ENCODE measurements at regions not wholly inside any gene's neighbourhood (a gene's known extent, or its start where the extent isn't known, plus 50 kb on each side); places are given as distances from the start of the nearest gene placed in this dataset.

- Histone ChIP-seq H3K9me3 (ENCODE audit: control insufficient read depth, insufficient read depth, low read length) (no peaks in the 10 kb centered on the region), H3F3A (ENCODE audit: control insufficient read depth, insufficient read depth) (no peaks in the 10 kb centered on the region), H3K9me2 (replicated peaks; ENCODE audit: control insufficient read depth, low read length) (no peaks in the 10 kb centered on the region), H3K79me2 (ENCODE audit: control insufficient read depth, low read length) (no peaks in the 10 kb centered on the region), H3K27ac (ENCODE audit: low read depth, low read length) (no peak overlapping the region), H3K4me1 (ENCODE audit: control insufficient read depth, low read length) (peaks cover 28% of the 10 kb centered on the region), H3K4me2 (ENCODE audit: low read length) (no peak overlapping the region), H3K36me3 (ENCODE audit: control insufficient read depth, low read length) (no peaks in the 10 kb centered on the region), H4K20me1 (ENCODE audit: control insufficient read depth, insufficient read depth, low read depth, low read length) (no peaks in the 10 kb centered on the region), H3K4me3 (ENCODE audit: low read length) (no peak overlapping the region), H3K27me3 (ENCODE audit: control insufficient read depth, low read length) (no peaks in the 10 kb centered on the region)
- TF ChIP-seq CTCF (IDR thresholded peaks at IDR 0.05; ENCODE audit: low read depth, low read length, poor library complexity, severe bottlenecking) (no peak), EZH2phosphoT487 (IDR thresholded peaks at IDR 0.05; ENCODE audit: borderline replicate concordance, low read length) (no peak)
These were observed 53.1 kb upstream of the CHST15 start for GRCh38 chr10:124146483-124146882.

DNA sequence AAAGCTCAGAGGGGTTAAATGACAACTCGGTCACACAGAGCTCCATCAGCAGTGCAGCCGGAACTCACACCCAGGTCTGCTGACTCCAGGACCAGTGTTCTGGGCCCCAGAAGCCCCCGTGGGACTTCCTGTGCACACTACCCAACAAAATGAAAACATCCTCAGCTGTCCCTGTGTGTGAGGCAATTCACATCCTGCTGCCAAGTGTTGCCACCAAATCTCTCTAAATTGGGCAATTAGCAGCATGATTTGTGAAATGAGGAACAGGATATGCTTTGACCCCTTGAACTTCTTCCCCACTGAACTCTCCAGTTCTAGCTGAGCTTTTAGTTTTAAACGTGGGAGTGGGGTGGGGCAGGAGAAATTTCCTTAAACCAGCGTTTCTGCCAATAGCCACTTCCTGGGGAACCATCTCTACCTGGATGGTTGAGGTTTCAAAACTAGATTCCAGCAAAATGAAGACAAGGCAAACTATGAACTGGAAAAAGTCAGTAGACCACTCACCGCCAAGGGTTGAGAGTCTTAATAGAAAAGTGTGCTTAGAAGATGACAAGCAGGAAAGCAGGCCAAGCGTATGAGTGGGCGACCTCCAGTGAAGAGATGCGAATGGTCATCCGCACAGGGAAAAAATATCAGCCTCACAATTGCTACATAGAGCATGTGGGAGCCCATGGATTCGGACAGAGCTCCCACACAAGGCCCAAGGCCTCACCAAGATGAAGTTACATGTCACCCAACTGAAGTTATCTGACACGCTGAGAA is 51.9 kb upstream of the CHST15 start:
- no peak overlapping the region for H3K4me2 ChIP-seq (ENCODE audit: low read length)
- no peak overlapping the region for H3K27ac ChIP-seq (ENCODE audit: low read depth, low read length)
- TF ChIP-seq EZH2phosphoT487 (IDR thresholded peaks at IDR 0.05; ENCODE audit: borderline replicate concordance, low read length): no peak

DNA sequence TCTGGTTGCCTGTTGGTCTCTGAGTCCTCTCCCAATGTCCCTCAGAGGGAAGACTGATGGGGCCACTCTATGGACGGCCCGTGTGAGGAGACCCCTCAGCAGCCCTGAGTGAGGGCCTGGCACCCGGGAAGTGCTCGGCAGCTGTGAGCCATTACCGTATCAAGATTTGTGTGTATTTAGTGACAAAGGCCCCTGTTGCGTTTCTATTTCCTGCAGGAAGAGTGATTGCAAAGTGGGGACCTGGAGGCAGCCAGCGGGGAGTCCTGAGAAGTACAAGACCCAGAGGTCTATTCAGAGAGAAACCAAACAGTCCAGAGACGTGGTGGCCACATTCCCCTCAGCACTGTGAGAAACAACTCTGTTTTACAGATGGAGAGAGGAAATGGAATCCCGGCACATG is 51.1 kb upstream of the CHST15 start:
- TF ChIP-seq EZH2phosphoT487 (IDR thresholded peaks at IDR 0.05; ENCODE audit: borderline replicate concordance, low read length): no peak
- no peak for TF ChIP-seq CTCF (IDR thresholded peaks at IDR 0.05; ENCODE audit: low read depth, low read length, poor library complexity, severe bottlenecking)
- H3K9me3 ChIP-seq (ENCODE audit: control insufficient read depth, insufficient read depth, low read length): no peaks in the 10 kb centered on the region
- no peaks in the 10 kb centered on the region for H3K27me3 ChIP-seq (ENCODE audit: control insufficient read depth, low read length)
- H3F3A ChIP-seq (ENCODE audit: control insufficient read depth, insufficient read depth): no peaks in the 10 kb centered on the region
- no peaks in the 10 kb centered on the region for H3K36me3 ChIP-seq (ENCODE audit: control insufficient read depth, low read length)
- H3K9me2 ChIP-seq (replicated peaks; ENCODE audit: control insufficient read depth, low read length): no peaks in the 10 kb centered on the region
- H3K79me2 ChIP-seq (ENCODE audit: control insufficient read depth, low read length): no peaks in the 10 kb centered on the region
- no peak overlapping the region for H3K27ac ChIP-seq (ENCODE audit: low read depth, low read length)
- no peaks in the 10 kb centered on the region for H4K20me1 ChIP-seq (ENCODE audit: control insufficient read depth, insufficient read depth, low read depth, low read length)
- no peak overlapping the region for H3K4me3 ChIP-seq (ENCODE audit: low read length)
- peaks cover 28% of the 10 kb centered on the region for H3K4me1 ChIP-seq (ENCODE audit: control insufficient read depth, low read length)
- H3K4me2 ChIP-seq (ENCODE audit: low read length): no peak overlapping the region

More for the DNA sequence above, 51.9 kb upstream of the CHST15 start:
- no peaks in the 10 kb centered on the region for H3K9me2 ChIP-seq (replicated peaks; ENCODE audit: control insufficient read depth, low read length)
- no peaks in the 10 kb centered on the region for H3K36me3 ChIP-seq (ENCODE audit: control insufficient read depth, low read length)
- no peaks in the 10 kb centered on the region for H4K20me1 ChIP-seq (ENCODE audit: control insufficient read depth, insufficient read depth, low read depth, low read length)
- no peaks in the 10 kb centered on the region for H3K79me2 ChIP-seq (ENCODE audit: control insufficient read depth, low read length)
- H3K4me1 ChIP-seq (ENCODE audit: control insufficient read depth, low read length): peaks cover 28% of the 10 kb centered on the region
- no peak overlapping the region for H3K4me3 ChIP-seq (ENCODE audit: low read length)
- no peaks in the 10 kb centered on the region for H3K9me3 ChIP-seq (ENCODE audit: control insufficient read depth, insufficient read depth, low read length)
- H3K27me3 ChIP-seq (ENCODE audit: control insufficient read depth, low read length): no peaks in the 10 kb centered on the region
- no peaks in the 10 kb centered on the region for H3F3A ChIP-seq (ENCODE audit: control insufficient read depth, insufficient read depth)

DNA sequence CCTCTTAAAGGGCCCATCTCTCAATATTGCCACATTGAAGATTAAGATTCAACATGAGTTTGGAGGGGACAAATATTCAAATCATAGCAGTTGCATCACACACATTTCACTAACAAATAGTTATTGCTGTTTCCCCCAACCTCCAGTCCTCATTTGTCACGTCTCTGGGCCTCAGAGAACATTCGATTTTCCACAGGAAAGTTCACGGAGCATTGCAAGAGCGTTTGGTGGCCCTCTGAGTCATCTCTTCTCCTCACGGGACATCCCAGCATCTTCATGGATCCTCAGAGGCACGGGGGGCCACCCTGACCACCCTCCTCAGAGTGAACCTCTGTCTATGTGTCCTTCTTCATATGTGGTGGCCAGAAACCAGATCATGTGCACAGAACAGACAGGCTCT is 50.3 kb upstream of the CHST15 start:
- no peaks in the 10 kb centered on the region for H3K36me3 ChIP-seq (ENCODE audit: control insufficient read depth, low read length)
- no peaks in the 10 kb centered on the region for H3K27me3 ChIP-seq (ENCODE audit: control insufficient read depth, low read length)
- no peaks in the 10 kb centered on the region for H3F3A ChIP-seq (ENCODE audit: control insufficient read depth, insufficient read depth)
- H3K9me2 ChIP-seq (replicated peaks; ENCODE audit: control insufficient read depth, low read length): no peaks in the 10 kb centered on the region
- no peaks in the 10 kb centered on the region for H3K9me3 ChIP-seq (ENCODE audit: control insufficient read depth, insufficient read depth, low read length)
- no peak overlapping the region for H3K4me3 ChIP-seq (ENCODE audit: low read length)
- H3K79me2 ChIP-seq (ENCODE audit: control insufficient read depth, low read length): no peaks in the 10 kb centered on the region
- H4K20me1 ChIP-seq (ENCODE audit: control insufficient read depth, insufficient read depth, low read depth, low read length): no peaks in the 10 kb centered on the region
- peaks cover 28% of the 10 kb centered on the region for H3K4me1 ChIP-seq (ENCODE audit: control insufficient read depth, low read length)
- TF ChIP-seq EZH2phosphoT487 (IDR thresholded peaks at IDR 0.05; ENCODE audit: borderline replicate concordance, low read length): no peak
- TF ChIP-seq CTCF (IDR thresholded peaks at IDR 0.05; ENCODE audit: low read depth, low read length, poor library complexity, severe bottlenecking): no peak
- no peak overlapping the region for H3K4me2 ChIP-seq (ENCODE audit: low read length)
- H3K27ac ChIP-seq (ENCODE audit: low read depth, low read length): no peak overlapping the region
